GM21529 (cell line): ENCODE measurements at regions not wholly inside any gene's neighbourhood (a gene's known extent, or its start where the extent isn't known, plus 50 kb on each side); places are given as distances from the start of the nearest gene placed in this dataset.

Experiments used
- ATAC-seq: cut with Tn5 transposase; IDR thresholded peaks from one replicate; pipeline ENCODE4 v1.9.1; 2021; ENCODE audit not compliant: unreplicated experiment

- ATAC-seq = no peak
Measured at GRCh38 chr17:77749989-77750388, 208.5 kb upstream of the TNRC6C start.

- ATAC-seq = no peak
Measured at GRCh38 chr17:77750427-77751043, 208.0 kb upstream of the TNRC6C start.

- no peak for ATAC-seq
Measured at GRCh38 chr17:77753246-77753645, 205.3 kb upstream of the TNRC6C start.

- no peak for ATAC-seq
Measured at GRCh38 chr17:77753691-77754245, 204.7 kb upstream of the TNRC6C start.

DNA sequence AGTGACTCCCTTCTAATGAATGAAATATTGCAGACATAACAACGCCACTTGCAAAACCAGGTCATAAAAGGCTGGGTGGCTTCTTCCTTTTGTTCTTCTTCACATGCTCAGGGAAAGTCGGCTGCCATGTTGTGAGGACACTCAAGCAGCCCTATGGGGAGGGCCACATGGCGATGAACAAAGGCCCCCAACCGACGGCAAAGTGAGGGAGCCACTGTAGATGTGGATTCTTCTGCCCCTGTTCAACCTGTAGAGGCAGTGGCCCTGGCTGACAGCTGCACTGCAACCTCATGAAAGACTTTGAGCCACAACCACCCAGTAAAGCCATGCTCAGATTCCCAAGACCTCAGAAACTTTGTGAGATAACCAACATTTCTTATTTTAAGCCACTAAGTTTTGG, 203.5 kb upstream of the TNRC6C start:
- ATAC-seq = no peak

GRCh38 chr17:77755410-77755963, 203.0 kb upstream of the TNRC6C start:
- no peak for ATAC-seq

- ATAC-seq = no peak
Measured at GRCh38 chr17:77756028-77756427, 202.5 kb upstream of the TNRC6C start.

DNA sequence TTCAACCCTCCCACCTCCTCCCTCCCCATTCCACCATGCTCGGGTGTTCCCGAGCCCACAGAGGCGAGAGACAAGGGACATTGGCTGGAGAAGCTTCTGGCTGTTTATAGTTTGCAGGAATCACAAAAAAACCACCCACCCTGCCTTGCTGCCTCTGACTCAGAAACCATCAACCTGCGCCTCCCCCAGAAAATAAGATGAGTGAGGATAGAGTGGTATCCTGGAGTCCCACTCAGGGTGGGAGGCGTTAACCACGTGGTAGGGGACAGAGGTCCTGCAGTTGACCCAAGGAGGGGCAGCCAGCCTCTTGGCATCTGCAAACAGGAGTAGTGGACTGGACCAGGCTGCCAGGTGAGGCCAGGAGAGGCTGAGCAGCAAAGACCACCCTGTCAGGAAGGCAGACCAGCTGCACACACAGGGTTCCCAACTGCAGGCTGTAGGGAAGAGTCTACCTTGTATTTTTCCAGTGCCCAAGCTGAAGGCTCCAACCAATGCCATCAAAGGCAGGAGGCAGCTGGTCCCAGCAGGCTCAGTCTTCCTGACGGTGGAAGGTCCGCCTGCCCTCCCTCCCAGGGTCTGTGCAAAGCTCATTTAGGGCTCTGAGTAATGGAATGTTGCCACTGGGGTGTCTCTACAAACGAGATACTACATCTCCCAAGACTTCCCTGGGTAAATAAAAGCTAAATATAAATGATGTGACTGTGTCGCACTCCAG, 201.5 kb upstream of the TNRC6C start:
- no peak for ATAC-seq

- no peak for ATAC-seq
Measured at GRCh38 chr17:77757561-77757898, 201.0 kb upstream of the TNRC6C start.

DNA sequence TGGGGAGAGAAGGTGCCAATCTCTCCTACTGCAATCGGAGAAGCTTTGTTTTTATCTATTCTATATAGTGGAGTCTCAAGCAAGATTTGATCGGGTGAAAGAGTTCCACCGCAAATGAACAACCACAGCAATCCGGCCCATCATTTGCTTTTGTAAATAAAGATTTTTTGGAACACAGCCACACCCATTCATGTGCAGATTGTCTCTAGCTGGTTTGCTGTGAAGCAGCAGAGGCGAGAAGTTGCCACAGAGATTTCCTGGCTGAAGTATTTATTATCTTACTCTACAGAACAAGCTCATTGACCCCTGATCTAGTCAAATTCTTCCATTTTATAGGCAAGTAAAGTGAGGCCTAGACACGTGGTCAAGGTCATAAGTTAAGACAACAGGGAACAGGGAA, 195.5 kb upstream of the TNRC6C start:
- no peak for ATAC-seq

DNA sequence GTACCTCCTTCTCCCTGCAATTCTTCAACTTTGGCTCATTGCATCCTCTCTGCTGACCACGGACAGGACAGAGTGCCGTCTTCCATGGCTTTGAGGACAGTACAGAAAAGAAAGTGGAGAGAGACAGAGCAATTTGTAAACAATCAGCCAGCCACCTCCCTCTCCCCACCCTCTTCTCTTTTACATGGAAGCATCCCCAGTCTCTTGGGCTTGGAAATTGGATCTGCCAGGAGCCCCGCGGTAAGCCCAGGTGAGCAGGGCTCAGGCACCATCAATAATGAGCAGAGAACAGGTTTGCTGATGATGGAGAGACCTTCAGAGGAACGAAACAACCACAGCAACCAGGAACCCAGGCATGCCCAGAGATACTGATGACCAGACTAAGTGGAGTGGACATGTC, 194.9 kb upstream of the TNRC6C start:
- no peak for ATAC-seq

- ATAC-seq = no peak
Measured at GRCh38 chr17:77765292-77765691, 193.2 kb upstream of the TNRC6C start.

GRCh38 chr17:77767148-77767547, 191.4 kb upstream of the TNRC6C start:
- ATAC-seq = no peak

DNA sequence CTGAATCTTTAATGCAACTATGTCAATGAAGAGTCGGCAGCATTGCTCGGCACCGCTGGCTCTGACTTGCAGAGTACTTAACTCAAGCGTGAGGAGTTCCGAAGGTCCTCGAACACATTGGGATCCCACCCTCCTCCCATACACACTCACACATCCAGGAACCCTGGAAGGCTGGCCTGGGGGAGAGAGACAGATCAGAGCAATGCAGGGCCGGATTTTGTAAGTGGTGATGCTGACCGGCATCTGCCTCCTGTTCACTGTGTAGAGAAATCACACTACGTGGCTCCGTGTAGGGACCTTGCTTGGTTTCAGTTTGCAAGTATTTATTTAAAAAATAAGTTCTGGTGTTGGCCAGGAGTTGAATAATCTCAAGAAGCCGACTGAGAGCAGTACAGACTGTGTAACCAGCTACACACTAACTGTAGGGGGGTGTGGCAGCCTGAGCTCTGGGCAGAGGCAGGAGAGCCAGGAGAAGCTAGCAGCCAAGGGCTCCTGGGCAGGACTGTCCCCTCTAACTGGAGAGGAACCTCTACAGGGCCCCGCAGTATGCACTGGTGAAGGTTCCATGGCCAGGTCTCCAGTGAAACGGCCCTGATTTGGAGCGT, 190.2 kb upstream of the TNRC6C start:
- no peak for ATAC-seq

- no peak for ATAC-seq
Measured at GRCh38 chr17:77769215-77769614, 189.3 kb upstream of the TNRC6C start.

- ATAC-seq = no peak
Measured at GRCh38 chr17:77769762-77770161, 188.7 kb upstream of the TNRC6C start.

- ATAC-seq = no peak
Measured at GRCh38 chr17:77770331-77771105, 188.0 kb upstream of the TNRC6C start.

- ATAC-seq = no peak
Measured at GRCh38 chr17:77771145-77771544, 187.4 kb upstream of the TNRC6C start.

DNA sequence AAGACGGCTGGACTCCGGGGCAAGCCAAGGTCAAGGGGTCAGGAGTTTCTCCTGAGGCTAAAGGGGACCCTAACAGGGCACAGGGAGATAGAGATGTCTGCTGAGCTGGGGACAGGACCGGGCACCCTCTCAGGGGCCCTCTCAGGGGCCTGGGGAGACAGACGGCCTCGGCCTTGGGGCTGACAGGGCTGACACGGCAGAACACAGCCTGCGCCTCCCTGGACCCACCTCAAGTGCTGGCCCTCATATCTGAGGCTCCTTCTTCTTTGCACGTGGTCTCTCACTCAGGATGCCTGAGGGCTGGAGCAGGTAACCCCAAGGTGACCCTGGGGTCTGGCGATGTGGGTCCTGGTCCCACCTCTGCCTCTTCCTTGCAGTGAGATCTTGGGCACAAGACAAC, 186.9 kb upstream of the TNRC6C start:
- ATAC-seq = no peak

DNA sequence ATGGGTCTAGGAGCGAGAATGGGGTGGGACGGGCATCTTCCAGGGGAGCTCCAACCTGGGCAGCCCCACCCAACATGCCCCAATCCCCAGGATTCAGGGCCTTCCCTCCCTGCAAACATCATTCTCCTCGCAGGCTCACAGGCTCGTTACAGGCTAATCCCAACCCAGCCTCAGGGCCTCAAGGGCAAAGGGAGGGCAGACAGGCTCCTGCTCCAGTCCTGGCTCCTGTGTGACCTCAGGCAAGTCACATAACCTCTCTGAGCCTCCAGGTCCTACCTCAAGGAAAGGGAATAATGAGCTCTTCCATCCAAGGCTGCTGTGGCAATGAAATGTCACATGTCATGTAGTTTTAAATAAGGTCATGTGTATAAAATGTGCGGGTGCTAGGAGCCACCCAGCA, 186.5 kb upstream of the TNRC6C start:
- no peak for ATAC-seq

- ATAC-seq = no peak
Measured at GRCh38 chr17:77772461-77772897, 186.0 kb upstream of the TNRC6C start.
